ENCODE measurements at regions not wholly inside any gene's neighbourhood (a gene's known extent, or its start where the extent isn't known, plus 50 kb on each side); places are given as distances from the start of the nearest gene placed in this dataset.

DNA sequence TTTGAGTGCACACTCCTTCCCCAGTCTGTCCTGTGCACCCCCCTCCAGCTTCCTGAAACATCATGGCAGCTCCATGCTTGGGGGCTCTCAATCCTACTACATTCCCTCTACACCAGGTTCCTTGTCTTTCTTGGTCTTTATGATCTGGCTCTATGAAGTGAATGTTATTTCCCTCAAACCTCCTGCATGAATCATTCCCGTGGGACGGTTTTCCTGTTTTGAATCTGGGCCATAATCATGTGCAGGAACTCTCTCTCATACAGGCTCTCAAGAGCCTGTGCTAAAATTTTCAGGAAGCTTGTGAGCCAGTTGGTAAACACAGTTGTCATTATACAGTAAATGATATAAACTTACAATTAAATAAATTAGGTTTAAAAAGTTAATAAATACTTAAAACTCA, 89.8 kb upstream of the KCNE2 start:
- Histone ChIP-seq H3K27ac (no peak overlapping the region), H3K36me3 (no peaks in the 10 kb centered on the region), H3K27me3 (no peaks in the 10 kb centered on the region), H3K4me1 (peaks cover 0 to 6% (median 0%) of the 10 kb centered on the region in 4 donors), H3K4me3 (no peak overlapping the region), H3K9me3 (no peaks in the 10 kb centered on the region)
- no peak for TF ChIP-seq CTCF (IDR thresholded peaks at IDR 0.05)
- intact Hi-C loops (cut with DNase I; ENCODE audit: low total_unique reads): no loop called here
- DNase-seq: no peak

DNA sequence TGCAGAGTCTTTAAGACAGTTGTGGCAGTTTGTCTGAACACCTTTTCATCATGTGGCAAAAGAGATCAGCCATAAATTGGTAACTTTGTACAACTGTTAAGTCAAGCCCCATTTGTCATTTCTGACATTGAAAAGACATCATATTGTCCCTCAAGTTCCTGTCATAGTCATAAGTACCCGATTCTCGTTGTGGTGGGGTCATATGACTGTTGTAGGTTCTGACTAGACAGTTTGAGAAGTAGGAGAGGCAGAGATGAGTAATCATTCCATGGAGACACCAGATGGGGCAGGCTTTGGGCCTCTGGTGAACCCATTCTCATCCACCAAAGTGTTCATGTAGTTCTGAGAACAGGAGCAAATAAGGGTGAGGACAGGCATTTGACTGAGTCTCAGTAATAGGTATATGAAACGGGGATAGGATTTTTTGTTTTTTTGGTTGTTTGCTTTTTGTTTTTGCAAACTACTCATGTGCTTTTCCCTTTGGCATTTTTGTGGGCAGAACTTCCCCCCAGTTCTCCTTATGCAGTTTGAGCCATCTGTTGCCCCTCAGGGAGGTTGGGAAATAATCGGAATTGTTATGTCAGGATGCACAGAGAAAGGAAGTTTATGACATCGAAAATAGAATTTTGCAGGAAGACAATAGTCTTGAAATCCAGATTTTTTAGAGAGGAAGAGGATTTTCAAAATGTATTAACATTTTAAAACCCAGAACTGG, 86.9 kb upstream of the KCNE2 start:
- Histone ChIP-seq H3K27ac (no peak overlapping the region), H3K4me3 (no peak overlapping the region), H3K4me1 (peaks cover 0 to 27% (median 5%) of the 10 kb centered on the region in 4 donors), H3K36me3 (no peaks in the 10 kb centered on the region), H3K9me3 (no peaks in the 10 kb centered on the region), H3K27me3 (no peaks in the 10 kb centered on the region)
- intact Hi-C loops (cut with DNase I; ENCODE audit: low total_unique reads): no loop called here
- TF ChIP-seq CTCF (IDR thresholded peaks at IDR 0.05): no peak
- no peak for DNase-seq

- no peak for TF ChIP-seq CTCF (IDR thresholded peaks at IDR 0.05)
- DNase-seq: no peak
- H3K9me3 ChIP-seq: no peaks in the 10 kb centered on the region
- peaks cover 0 to 27% (median 5%) of the 10 kb centered on the region in 4 donors for H3K4me1 ChIP-seq
- H3K4me3 ChIP-seq: no peak overlapping the region
- intact Hi-C loops (cut with DNase I; ENCODE audit: low total_unique reads): no loop called here
- H3K27ac ChIP-seq: no peak overlapping the region
- no peaks in the 10 kb centered on the region for H3K27me3 ChIP-seq
- H3K36me3 ChIP-seq: no peaks in the 10 kb centered on the region
Measured at GRCh38 chr21:34278451-34278850, 85.4 kb upstream of the KCNE2 start.

DNA sequence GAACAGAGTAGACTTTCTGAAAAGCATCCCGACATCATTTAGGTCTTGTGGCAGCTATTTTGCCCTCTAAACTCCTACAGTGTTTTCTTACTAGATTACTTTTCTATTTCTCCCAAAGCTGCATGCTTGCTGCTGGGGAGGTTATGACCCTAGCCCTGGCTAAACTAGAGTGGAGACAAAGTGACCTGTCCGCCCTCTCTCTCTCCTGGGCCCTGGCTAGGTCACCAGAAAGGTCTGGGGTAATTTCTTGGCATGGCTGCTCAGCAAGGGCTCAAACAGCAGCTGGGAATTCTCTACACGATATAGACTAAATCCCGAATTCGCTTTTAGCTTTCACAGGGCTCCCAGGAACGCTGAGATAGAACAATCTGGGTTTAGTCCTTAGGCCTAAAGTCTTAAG, 84.5 kb upstream of the KCNE2 start:
- Histone ChIP-seq H3K27me3 (no peaks in the 10 kb centered on the region), H3K4me1 (peaks cover 0 to 22% (median 5%) of the 10 kb centered on the region in 4 donors), H3K9me3 (no peaks in the 10 kb centered on the region), H3K4me3 (no peak overlapping the region), H3K27ac (no peak overlapping the region), H3K36me3 (no peaks in the 10 kb centered on the region)
- no peak for TF ChIP-seq CTCF (IDR thresholded peaks at IDR 0.05)
- DNase-seq: no peak
- intact Hi-C loops (cut with DNase I; ENCODE audit: low total_unique reads): no loop called here

DNA sequence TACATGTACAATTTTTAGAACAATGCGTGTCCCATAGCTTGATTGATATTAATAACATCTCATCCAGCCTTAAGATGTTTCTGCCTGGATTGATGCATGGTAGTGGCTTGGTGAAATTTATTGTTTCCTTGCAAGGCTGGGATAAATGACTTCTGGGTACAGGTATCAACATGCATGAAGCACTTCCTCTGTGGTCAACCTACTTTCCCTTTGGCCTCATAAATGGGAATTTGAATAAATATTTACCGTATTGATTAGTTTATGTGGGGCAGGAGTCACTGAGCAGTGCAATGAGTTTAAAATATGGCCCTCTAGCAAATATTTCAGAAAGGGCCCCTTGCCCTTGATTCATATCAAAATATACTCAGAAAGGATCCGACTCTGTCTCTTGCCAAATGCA, 83.9 kb upstream of the KCNE2 start:
- intact Hi-C loops (cut with DNase I; ENCODE audit: low total_unique reads): no loop called here
- Histone ChIP-seq H3K27ac (no peak overlapping the region), H3K4me1 (peaks cover 0 to 26% (median 5%) of the 10 kb centered on the region in 4 donors), H3K4me3 (no peak overlapping the region), H3K9me3 (no peaks in the 10 kb centered on the region), H3K27me3 (no peaks in the 10 kb centered on the region), H3K36me3 (no peaks in the 10 kb centered on the region)
- DNase-seq: no peak
- no peak for TF ChIP-seq CTCF (IDR thresholded peaks at IDR 0.05)

All from tibial artery (tissue), 4 donors.